ENCODE measurements at regions not wholly inside any gene's neighbourhood (a gene's known extent, or its start where the extent isn't known, plus 50 kb on each side); places are given as distances from the start of the nearest gene placed in this dataset.

GRCh38 chr9:135190789-135191577, 103.5 kb downstream of the OLFM1 start:
- TF ChIP-seq GABPA (IDR thresholded peaks at IDR 0.05; ENCODE audit: low read depth) = no peak
- TF ChIP-seq POLR2AphosphoS5 (IDR thresholded peaks at IDR 0.05; ENCODE audit: low read depth) = no peak
- TF ChIP-seq, protein P1, sequence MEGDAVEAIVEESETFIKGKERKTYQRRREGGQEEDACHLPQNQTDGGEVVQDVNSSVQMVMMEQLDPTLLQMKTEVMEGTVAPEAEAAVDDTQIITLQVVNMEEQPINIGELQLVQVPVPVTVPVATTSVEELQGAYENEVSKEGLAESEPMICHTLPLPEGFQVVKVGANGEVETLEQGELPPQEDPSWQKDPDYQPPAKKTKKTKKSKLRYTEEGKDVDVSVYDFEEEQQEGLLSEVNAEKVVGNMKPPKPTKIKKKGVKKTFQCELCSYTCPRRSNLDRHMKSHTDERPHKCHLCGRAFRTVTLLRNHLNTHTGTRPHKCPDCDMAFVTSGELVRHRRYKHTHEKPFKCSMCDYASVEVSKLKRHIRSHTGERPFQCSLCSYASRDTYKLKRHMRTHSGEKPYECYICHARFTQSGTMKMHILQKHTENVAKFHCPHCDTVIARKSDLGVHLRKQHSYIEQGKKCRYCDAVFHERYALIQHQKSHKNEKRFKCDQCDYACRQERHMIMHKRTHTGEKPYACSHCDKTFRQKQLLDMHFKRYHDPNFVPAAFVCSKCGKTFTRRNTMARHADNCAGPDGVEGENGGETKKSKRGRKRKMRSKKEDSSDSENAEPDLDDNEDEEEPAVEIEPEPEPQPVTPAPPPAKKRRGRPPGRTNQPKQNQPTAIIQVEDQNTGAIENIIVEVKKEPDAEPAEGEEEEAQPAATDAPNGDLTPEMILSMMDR (IDR thresholded peaks at IDR 0.05; ENCODE audit: insufficient read depth, low read length) = no peak
